ENCODE measurements at regions not wholly inside any gene's neighbourhood (a gene's known extent, or its start where the extent isn't known, plus 50 kb on each side); places are given as distances from the start of the nearest gene placed in this dataset.
A peak's percentile ranks its signal among the peaks of the same experiment; 100 is the strongest.

GRCh38 chr15:39235084-39235795 is 345.6 kb upstream of the THBS1 start:
- ChIA-PET POLR2A (no interaction called here), CTCF (no interaction called here)
- H3K36me3 Mint-ChIP-seq: no peaks in the 10 kb centered on the region
- Histone ChIP-seq H3K9me3 (ENCODE audit: control insufficient read depth in 2 of 3, low read length in 3 of 3) (no peaks in the 10 kb centered on the region), H3K4me1 (ENCODE audit: control insufficient read depth in 2 of 2, insufficient read depth in 2 of 2, low read length in 2 of 2) (no peaks in the 10 kb centered on the region), H3K27me3 (ENCODE audit: control insufficient read depth in 2 of 2, insufficient read depth in 2 of 2, low read length in 2 of 2) (no peaks in the 10 kb centered on the region), H3K4me3 (ENCODE audit: low read length) (no peak overlapping the region), H3K36me3 (ENCODE audit: control insufficient read depth in 2 of 3, insufficient read depth in 3 of 3, low read length in 3 of 3) (no peaks in the 10 kb centered on the region), H3K27ac (ENCODE audit: low read depth, low read length) (no peak overlapping the region)
- peaks cover 0 to 16% (median 10%) of the 10 kb centered on the region in 5 donors for H3K27me3 Mint-ChIP-seq
- DNase-seq (no peak), ATAC-seq (peak; percentile 54)
- peaks cover 0 to 3% (median 0%) of the 10 kb centered on the region in 7 donors for H3K4me1 Mint-ChIP-seq
- H3K27ac Mint-ChIP-seq: no peak overlapping the region
- intact Hi-C loops (cut with micrococcal nuclease): no loop called here
- H3K4me3 Mint-ChIP-seq: no peak overlapping the region
- H3K9me3 Mint-ChIP-seq: peaks cover 0 to 6% (median 0%) of the 10 kb centered on the region in 11 donors

- H3K27me3 Mint-ChIP-seq: peaks cover 0 to 13% (median 7%) of the 10 kb centered on the region in 5 donors
- CTCF ChIA-PET: no interaction called here
Measured at GRCh38 chr15:39236375-39236774, 344.5 kb upstream of the THBS1 start.

GRCh38 chr15:39238443-39238842 is 342.4 kb upstream of the THBS1 start:
- Mint-ChIP-seq H3K4me3 (no peak overlapping the region), H3K27me3 (peaks cover 0 to 7% (median 5%) of the 10 kb centered on the region in 5 donors), H3K36me3 (no peaks in the 10 kb centered on the region), H3K9me3 (peaks cover 0 to 4% (median 1%) of the 10 kb centered on the region in 11 donors), H3K4me1 (peaks cover 0 to 3% (median 0%) of the 10 kb centered on the region in 7 donors), H3K27ac (no peak overlapping the region)
- H3K27me3 ChIP-seq (ENCODE audit: control insufficient read depth in 2 of 2, insufficient read depth in 2 of 2, low read length in 2 of 2): no peaks in the 10 kb centered on the region
- H3K27ac ChIP-seq (ENCODE audit: low read depth, low read length): no peak overlapping the region
- intact Hi-C loops (cut with micrococcal nuclease): no loop called here
- POLR2A ChIA-PET: no interaction called here
- no peaks in the 10 kb centered on the region for H3K4me1 ChIP-seq (ENCODE audit: control insufficient read depth in 2 of 2, insufficient read depth in 2 of 2, low read length in 2 of 2)
- no peaks in the 10 kb centered on the region for H3K9me3 ChIP-seq (ENCODE audit: control insufficient read depth in 2 of 3, low read length in 3 of 3)
- H3K4me3 ChIP-seq (ENCODE audit: low read length): no peak overlapping the region
- ATAC-seq (no peak), DNase-seq (no peak)
- H3K36me3 ChIP-seq (ENCODE audit: control insufficient read depth in 2 of 3, insufficient read depth in 3 of 3, low read length in 3 of 3): no peaks in the 10 kb centered on the region
- CTCF ChIA-PET: no interaction called here

More at GRCh38 chr15:39236375-39236774, 344.5 kb upstream of the THBS1 start:
- Mint-ChIP-seq H3K9me3 (peaks cover 0 to 6% (median 3%) of the 10 kb centered on the region in 11 donors), H3K4me3 (no peak overlapping the region), H3K36me3 (no peaks in the 10 kb centered on the region), H3K4me1 (peaks cover 0 to 3% (median 0%) of the 10 kb centered on the region in 7 donors), H3K27ac (no peak overlapping the region)
- H3K27ac ChIP-seq (ENCODE audit: low read depth, low read length): no peak overlapping the region
- H3K36me3 ChIP-seq (ENCODE audit: control insufficient read depth in 2 of 3, insufficient read depth in 3 of 3, low read length in 3 of 3): no peaks in the 10 kb centered on the region
- no peaks in the 10 kb centered on the region for H3K4me1 ChIP-seq (ENCODE audit: control insufficient read depth in 2 of 2, insufficient read depth in 2 of 2, low read length in 2 of 2)
- no peak for ATAC-seq
- DNase-seq: no peak
- no peaks in the 10 kb centered on the region for H3K27me3 ChIP-seq (ENCODE audit: control insufficient read depth in 2 of 2, insufficient read depth in 2 of 2, low read length in 2 of 2)
- H3K4me3 ChIP-seq (ENCODE audit: low read length): no peak overlapping the region
- intact Hi-C loops (cut with micrococcal nuclease): no loop called here
- H3K9me3 ChIP-seq (ENCODE audit: control insufficient read depth in 2 of 3, low read length in 3 of 3): no peaks in the 10 kb centered on the region
- POLR2A ChIA-PET: no interaction called here

- Histone ChIP-seq H3K36me3 (ENCODE audit: control insufficient read depth in 2 of 3, insufficient read depth in 3 of 3, low read length in 3 of 3) (no peaks in the 10 kb centered on the region), H3K9me3 (ENCODE audit: control insufficient read depth in 2 of 3, low read length in 3 of 3) (no peaks in the 10 kb centered on the region), H3K27ac (ENCODE audit: low read depth, low read length) (no peak overlapping the region), H3K4me1 (ENCODE audit: control insufficient read depth in 2 of 2, insufficient read depth in 2 of 2, low read length in 2 of 2) (no peaks in the 10 kb centered on the region), H3K4me3 (ENCODE audit: low read length) (no peak overlapping the region), H3K27me3 (ENCODE audit: control insufficient read depth in 2 of 2, insufficient read depth in 2 of 2, low read length in 2 of 2) (no peaks in the 10 kb centered on the region)
- Mint-ChIP-seq H3K9me3 (peaks cover 0 to 4% (median 0%) of the 10 kb centered on the region in 11 donors), H3K36me3 (no peaks in the 10 kb centered on the region), H3K27me3 (peaks cover 0 to 8% (median 4%) of the 10 kb centered on the region in 5 donors), H3K4me3 (no peak overlapping the region), H3K4me1 (peaks cover 0 to 3% (median 0%) of the 10 kb centered on the region in 7 donors), H3K27ac (no peak overlapping the region)
- no peak for ATAC-seq
- intact Hi-C loops (cut with micrococcal nuclease): no loop called here
- ChIA-PET POLR2A (no interaction called here), CTCF (no interaction called here)
- no peak for DNase-seq
Measured at GRCh38 chr15:39239562-39239961, 341.3 kb upstream of the THBS1 start.

- Mint-ChIP-seq H3K36me3 (no peaks in the 10 kb centered on the region), H3K4me3 (no peak overlapping the region), H3K27ac (no peak overlapping the region), H3K9me3 (peaks cover 0 to 4% (median 0%) of the 10 kb centered on the region in 11 donors), H3K4me1 (no peaks in the 10 kb centered on the region), H3K27me3 (peaks cover 0 to 8% (median 4%) of the 10 kb centered on the region in 5 donors)
- POLR2A ChIA-PET: no interaction called here
- Histone ChIP-seq H3K4me1 (ENCODE audit: control insufficient read depth in 2 of 2, insufficient read depth in 2 of 2, low read length in 2 of 2) (no peaks in the 10 kb centered on the region), H3K27ac (ENCODE audit: low read depth, low read length) (no peak overlapping the region), H3K27me3 (ENCODE audit: control insufficient read depth in 2 of 2, insufficient read depth in 2 of 2, low read length in 2 of 2) (no peaks in the 10 kb centered on the region), H3K9me3 (ENCODE audit: control insufficient read depth in 2 of 3, low read length in 3 of 3) (no peaks in the 10 kb centered on the region), H3K36me3 (ENCODE audit: control insufficient read depth in 2 of 3, insufficient read depth in 3 of 3, low read length in 3 of 3) (no peaks in the 10 kb centered on the region), H3K4me3 (ENCODE audit: low read length) (no peak overlapping the region)
- DNase-seq (no peak), ATAC-seq (no peak)
- intact Hi-C loops (cut with micrococcal nuclease): no loop called here
- CTCF ChIA-PET: no interaction called here
Measured at GRCh38 chr15:39242345-39242744, 338.5 kb upstream of the THBS1 start.

GRCh38 chr15:39243396-39243795 is 337.5 kb upstream of the THBS1 start:
- ChIA-PET CTCF (no interaction called here), POLR2A (no interaction called here)
- Histone ChIP-seq H3K36me3 (ENCODE audit: control insufficient read depth in 2 of 3, insufficient read depth in 3 of 3, low read length in 3 of 3) (no peaks in the 10 kb centered on the region), H3K4me1 (ENCODE audit: control insufficient read depth in 2 of 2, insufficient read depth in 2 of 2, low read length in 2 of 2) (no peaks in the 10 kb centered on the region), H3K9me3 (ENCODE audit: control insufficient read depth in 2 of 3, low read length in 3 of 3) (no peaks in the 10 kb centered on the region), H3K4me3 (ENCODE audit: low read length) (no peak overlapping the region), H3K27ac (ENCODE audit: low read depth, low read length) (no peak overlapping the region), H3K27me3 (ENCODE audit: control insufficient read depth in 2 of 2, insufficient read depth in 2 of 2, low read length in 2 of 2) (no peaks in the 10 kb centered on the region)
- no peaks in the 10 kb centered on the region for H3K4me1 Mint-ChIP-seq
- DNase-seq (no peak), ATAC-seq (no peak)
- intact Hi-C loops (cut with micrococcal nuclease): no loop called here
- peaks cover 0 to 5% (median 0%) of the 10 kb centered on the region in 11 donors for H3K9me3 Mint-ChIP-seq
- H3K36me3 Mint-ChIP-seq: no peaks in the 10 kb centered on the region
- no peak overlapping the region for H3K4me3 Mint-ChIP-seq
- H3K27ac Mint-ChIP-seq: no peak overlapping the region
- H3K27me3 Mint-ChIP-seq: peaks cover 0 to 11% (median 6%) of the 10 kb centered on the region in 5 donors

GRCh38 chr15:39244776-39245175 is 336.1 kb upstream of the THBS1 start:
- H3K36me3 Mint-ChIP-seq: no peaks in the 10 kb centered on the region
- no peaks in the 10 kb centered on the region for H3K27me3 ChIP-seq (ENCODE audit: control insufficient read depth in 2 of 2, insufficient read depth in 2 of 2, low read length in 2 of 2)
- no peak overlapping the region for H3K27ac ChIP-seq (ENCODE audit: low read depth, low read length)
- no peaks in the 10 kb centered on the region for H3K4me1 Mint-ChIP-seq
- no peak overlapping the region for H3K4me3 Mint-ChIP-seq
- ChIA-PET POLR2A (no interaction called here), CTCF (no interaction called here)
- DNase-seq: no peak
- intact Hi-C loops (cut with micrococcal nuclease): no loop called here
- peaks cover 0 to 7% (median 0%) of the 10 kb centered on the region in 11 donors for H3K9me3 Mint-ChIP-seq
- no peak overlapping the region for H3K4me3 ChIP-seq (ENCODE audit: low read length)
- no peaks in the 10 kb centered on the region for H3K36me3 ChIP-seq (ENCODE audit: control insufficient read depth in 2 of 3, insufficient read depth in 3 of 3, low read length in 3 of 3)
- ATAC-seq: no peak
- no peak overlapping the region for H3K27ac Mint-ChIP-seq
- H3K9me3 ChIP-seq (ENCODE audit: control insufficient read depth in 2 of 3, low read length in 3 of 3): no peaks in the 10 kb centered on the region
- peaks cover 5 to 12% (median 8%) of the 10 kb centered on the region in 5 donors for H3K27me3 Mint-ChIP-seq
- H3K4me1 ChIP-seq (ENCODE audit: control insufficient read depth in 2 of 2, insufficient read depth in 2 of 2, low read length in 2 of 2): no peaks in the 10 kb centered on the region
